Body of pancreas (tissue), 4 donors: ENCODE measurements at regions not wholly inside any gene's neighbourhood (a gene's known extent, or its start where the extent isn't known, plus 50 kb on each side); places are given as distances from the start of the nearest gene placed in this dataset.

Experiments used
- POLR2A ChIP-seq, 3 donors: fragments of 450-650 bp; IDR thresholded peaks; one replicate each; pipeline ENCODE4 v1.6.1; 2016; ENCODE audit warnings: antibody characterized with exemption in 3 of 3, mild to moderate bottlenecking in 2 of 3
- TF ChIP-seq, protein P1 (sequence below), 7 experiments: fragments of 450-650 bp in 4 of 7; fragments of 200-600 bp in 3 of 7; sonication (generic) in 3 of 7; IDR thresholded peaks; one replicate each; pipeline ENCODE4 v1.5.1; 2016 to 2019; ENCODE audit warnings: antibody characterized with exemption in 7 of 7

GRCh38 chr14:43621282-43621681, 885.8 kb downstream of the FSCB start:
- TF ChIP-seq, protein P1, sequence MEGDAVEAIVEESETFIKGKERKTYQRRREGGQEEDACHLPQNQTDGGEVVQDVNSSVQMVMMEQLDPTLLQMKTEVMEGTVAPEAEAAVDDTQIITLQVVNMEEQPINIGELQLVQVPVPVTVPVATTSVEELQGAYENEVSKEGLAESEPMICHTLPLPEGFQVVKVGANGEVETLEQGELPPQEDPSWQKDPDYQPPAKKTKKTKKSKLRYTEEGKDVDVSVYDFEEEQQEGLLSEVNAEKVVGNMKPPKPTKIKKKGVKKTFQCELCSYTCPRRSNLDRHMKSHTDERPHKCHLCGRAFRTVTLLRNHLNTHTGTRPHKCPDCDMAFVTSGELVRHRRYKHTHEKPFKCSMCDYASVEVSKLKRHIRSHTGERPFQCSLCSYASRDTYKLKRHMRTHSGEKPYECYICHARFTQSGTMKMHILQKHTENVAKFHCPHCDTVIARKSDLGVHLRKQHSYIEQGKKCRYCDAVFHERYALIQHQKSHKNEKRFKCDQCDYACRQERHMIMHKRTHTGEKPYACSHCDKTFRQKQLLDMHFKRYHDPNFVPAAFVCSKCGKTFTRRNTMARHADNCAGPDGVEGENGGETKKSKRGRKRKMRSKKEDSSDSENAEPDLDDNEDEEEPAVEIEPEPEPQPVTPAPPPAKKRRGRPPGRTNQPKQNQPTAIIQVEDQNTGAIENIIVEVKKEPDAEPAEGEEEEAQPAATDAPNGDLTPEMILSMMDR (IDR thresholded peaks at IDR 0.05), result no peak
- no peak for TF ChIP-seq POLR2A (IDR thresholded peaks at IDR 0.05)
